Endothelial cell (in vitro differentiated cells): ENCODE measurements at regions not wholly inside any gene's neighbourhood (a gene's known extent, or its start where the extent isn't known, plus 50 kb on each side); places are given as distances from the start of the nearest gene placed in this dataset.

Experiments used
- DNase-seq: peaks from one replicate; pipeline ENCODE4 v3.0.0; 2021; ENCODE audit warnings: low spot score
- H3K27ac Mint-ChIP-seq: one replicate; pipeline ENCODE4 v1.8.0; 2021; ENCODE audit warnings: mixed read lengths, inconsistent platforms; ENCODE audit not compliant: unreplicated experiment
- H3K27me3 Mint-ChIP-seq: one replicate; pipeline ENCODE4 v1.8.0; 2021; ENCODE audit warnings: mild to moderate bottlenecking, moderate library complexity, mixed read lengths, inconsistent platforms; ENCODE audit not compliant: unreplicated experiment
- H3K36me3 Mint-ChIP-seq: one replicate; pipeline ENCODE4 v1.8.0; 2021; ENCODE audit warnings: mild to moderate bottlenecking, low read depth, mixed read lengths, inconsistent platforms; ENCODE audit not compliant: unreplicated experiment
- H3K4me1 Mint-ChIP-seq: one replicate; pipeline ENCODE4 v1.8.0; 2021; ENCODE audit warnings: mild to moderate bottlenecking, mixed read lengths, inconsistent platforms; ENCODE audit not compliant: unreplicated experiment
- H3K4me3 Mint-ChIP-seq: one replicate; pipeline ENCODE4 v1.8.0; 2021; ENCODE audit warnings: mild to moderate bottlenecking, mixed read lengths, inconsistent platforms; ENCODE audit not compliant: unreplicated experiment
- H3K9me3 Mint-ChIP-seq: one replicate; pipeline ENCODE4 v1.8.0; 2021; ENCODE audit warnings: mixed read lengths, inconsistent platforms; ENCODE audit not compliant: unreplicated experiment
- CTCF ChIP-seq: fragments of 200-600 bp; sonication (generic); IDR thresholded peaks from one replicate; pipeline ENCODE4 v1.5.0; 2021; ENCODE audit warnings: antibody characterized with exemption; ENCODE audit not compliant: unreplicated experiment

- Mint-ChIP-seq H3K36me3 (no peaks in the 10 kb centered on the region), H3K27ac (no peak overlapping the region), H3K27me3 (no peaks in the 10 kb centered on the region), H3K4me3 (no peak overlapping the region), H3K4me1 (peaks cover 6% of the 10 kb centered on the region), H3K9me3 (no peaks in the 10 kb centered on the region)
- DNase-seq, result no peak
- no peak for TF ChIP-seq CTCF
Measured at GRCh38 chr12:67173258-67173657, 95.9 kb upstream of the CAND1 start.

GRCh38 chr12:67182551-67182950, 86.6 kb upstream of the CAND1 start:
- no peak for TF ChIP-seq CTCF
- peaks cover 8% of the 10 kb centered on the region for H3K4me1 Mint-ChIP-seq
- H3K27ac Mint-ChIP-seq, result no peak overlapping the region
- no peak overlapping the region for H3K4me3 Mint-ChIP-seq
- no peaks in the 10 kb centered on the region for H3K9me3 Mint-ChIP-seq
- DNase-seq, result no peak
- H3K27me3 Mint-ChIP-seq, result no peaks in the 10 kb centered on the region
- H3K36me3 Mint-ChIP-seq, result no peaks in the 10 kb centered on the region

GRCh38 chr12:67193704-67194103, 75.5 kb upstream of the CAND1 start:
- Mint-ChIP-seq H3K27me3 (no peaks in the 10 kb centered on the region), H3K4me1 (peaks cover 3% of the 10 kb centered on the region)
- TF ChIP-seq CTCF, result no peak

GRCh38 chr12:67200386-67200785, 68.8 kb upstream of the CAND1 start:
- no peak for TF ChIP-seq CTCF

More at GRCh38 chr12:67193704-67194103, 75.5 kb upstream of the CAND1 start:
- Mint-ChIP-seq H3K9me3 (no peaks in the 10 kb centered on the region), H3K4me3 (no peak overlapping the region), H3K27ac (no peak overlapping the region), H3K36me3 (no peaks in the 10 kb centered on the region)
- DNase-seq, result peak; percentile 56

GRCh38 chr12:67202011-67202677, 67.0 kb upstream of the CAND1 start:
- Mint-ChIP-seq H3K4me3 (no peak overlapping the region), H3K36me3 (no peaks in the 10 kb centered on the region), H3K27me3 (no peaks in the 10 kb centered on the region), H3K9me3 (no peaks in the 10 kb centered on the region), H3K4me1 (no peaks in the 10 kb centered on the region), H3K27ac (no peak overlapping the region)
- no peak for DNase-seq
- no peak for TF ChIP-seq CTCF

More at GRCh38 chr12:67200386-67200785, 68.8 kb upstream of the CAND1 start:
- peaks cover 1% of the 10 kb centered on the region for H3K4me1 Mint-ChIP-seq
- DNase-seq, result no peak
- no peak overlapping the region for H3K4me3 Mint-ChIP-seq
- no peak overlapping the region for H3K27ac Mint-ChIP-seq
- H3K9me3 Mint-ChIP-seq, result no peaks in the 10 kb centered on the region
- no peaks in the 10 kb centered on the region for H3K27me3 Mint-ChIP-seq
- no peaks in the 10 kb centered on the region for H3K36me3 Mint-ChIP-seq
